ENCODE measurements at regions not wholly inside any gene's neighbourhood (a gene's known extent, or its start where the extent isn't known, plus 50 kb on each side); places are given as distances from the start of the nearest gene placed in this dataset.

DNA sequence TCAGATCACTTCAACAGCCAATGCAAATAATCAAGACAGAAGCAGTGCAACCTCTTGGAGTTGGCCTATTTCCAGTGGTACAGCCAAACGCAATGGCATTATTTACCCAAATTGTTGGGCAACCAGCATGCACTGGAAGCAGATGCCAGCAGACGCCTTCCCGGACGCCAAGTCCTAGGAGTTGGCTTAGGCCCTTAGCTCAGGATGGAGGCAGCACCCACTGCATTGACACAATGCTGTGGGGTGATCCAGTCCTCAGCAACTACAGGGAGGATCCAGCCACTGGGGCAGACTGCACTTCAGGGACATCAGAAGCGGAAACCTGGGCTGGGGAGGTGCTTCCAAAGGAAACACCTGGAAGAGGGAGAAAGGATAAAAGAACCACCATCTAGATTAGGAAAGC, 290.4 kb downstream of the FAM43A start:
- no peaks in the 10 kb centered on the region for H3K9me3 Mint-ChIP-seq
- H3K27me3 Mint-ChIP-seq = peaks cover 3% of the 10 kb centered on the region
- H3K27ac Mint-ChIP-seq = peak overlapping the region; percentile 88 to 91 (median 89)
- peaks cover 17 to 21% (median 18%) of the 10 kb centered on the region in 3 donors for H3K4me1 Mint-ChIP-seq
- no peaks in the 10 kb centered on the region for H3K36me3 Mint-ChIP-seq
- peak overlapping the region in 3 of 4 donors; percentile 46 to 72 (median 59) for H3K4me3 Mint-ChIP-seq

DNA sequence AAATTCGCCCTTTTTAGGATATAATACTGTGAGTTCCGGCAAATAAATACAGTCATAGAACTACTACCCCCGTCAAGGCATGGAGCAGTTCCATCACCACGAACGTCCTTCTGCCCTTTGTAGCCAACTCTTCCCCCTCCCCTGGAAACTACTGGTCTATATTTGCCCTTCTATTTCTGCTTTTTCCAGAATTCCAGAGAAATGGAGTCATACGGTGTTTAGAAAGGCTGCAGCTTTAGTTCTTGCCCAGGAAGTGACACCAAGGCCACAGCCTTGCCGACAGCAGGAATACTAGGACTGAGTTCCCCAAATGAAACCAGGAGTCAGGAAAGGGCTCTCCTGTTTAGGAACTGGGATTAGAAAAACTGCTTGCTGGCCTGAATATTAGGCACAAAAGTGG, 291.2 kb downstream of the FAM43A start:
- Mint-ChIP-seq H3K27me3 (peaks cover 3% of the 10 kb centered on the region), H3K4me3 (no peak overlapping the region)

DNA sequence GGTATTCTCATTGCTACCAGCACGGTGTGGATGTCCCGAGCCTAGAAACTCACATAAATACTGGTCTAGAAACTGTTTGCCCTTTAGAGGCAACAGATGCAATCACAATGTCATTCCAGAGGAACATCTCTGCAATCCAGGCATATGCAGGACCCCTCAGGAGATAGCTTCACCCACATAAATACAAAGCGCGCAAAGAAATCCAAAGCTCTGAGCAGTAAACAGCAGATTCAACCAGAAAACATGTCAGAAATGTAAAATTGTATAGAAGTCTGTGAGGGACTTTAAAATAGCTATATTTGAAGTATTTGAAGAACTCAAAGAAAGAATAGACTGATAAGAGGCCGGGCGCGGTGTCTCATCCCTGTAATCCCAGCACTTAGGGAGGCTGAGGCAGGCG, 291.7 kb downstream of the FAM43A start:
- Mint-ChIP-seq H3K9me3 (peaks cover 0 to 3% (median 1%) of the 10 kb centered on the region in 3 donors), H3K36me3 (peaks cover 1% of the 10 kb centered on the region), H3K4me3 (no peak overlapping the region), H3K4me1 (peaks cover 17 to 21% (median 18%) of the 10 kb centered on the region in 3 donors), H3K27ac (no peak overlapping the region), H3K27me3 (peaks cover 3% of the 10 kb centered on the region)

More for the DNA sequence above, 291.2 kb downstream of the FAM43A start:
- Mint-ChIP-seq H3K36me3 (peaks cover 1% of the 10 kb centered on the region), H3K9me3 (peaks cover 0 to 3% (median 0%) of the 10 kb centered on the region in 3 donors), H3K4me1 (peaks cover 17 to 21% (median 18%) of the 10 kb centered on the region in 3 donors), H3K27ac (no peak overlapping the region)

DNA sequence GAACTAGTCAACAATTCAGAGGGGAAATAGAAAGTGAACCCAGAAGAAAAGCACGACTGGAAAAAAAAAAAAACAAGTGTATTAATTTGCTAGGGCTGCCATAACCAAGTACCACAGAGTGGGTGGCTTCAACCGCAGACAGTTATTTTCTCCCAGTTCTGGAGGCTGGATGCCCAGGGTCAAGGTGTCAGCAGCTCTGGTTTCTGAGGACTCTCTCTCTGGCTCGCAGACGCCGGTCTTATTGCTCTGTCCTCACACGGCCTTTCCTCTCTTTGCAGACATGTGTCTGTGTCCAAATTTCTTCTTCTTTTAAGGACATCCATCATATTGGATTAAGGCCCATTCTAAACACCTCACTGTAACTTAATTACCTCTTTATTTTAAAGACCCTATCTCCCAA, 291.8 kb downstream of the XXYLT1 start:
- H3K27me3 Mint-ChIP-seq = peaks cover 5% of the 10 kb centered on the region
- H3K4me1 Mint-ChIP-seq = peaks cover 16 to 18% (median 17%) of the 10 kb centered on the region in 3 donors
- H3K27ac Mint-ChIP-seq = no peak overlapping the region
- H3K9me3 Mint-ChIP-seq = peaks cover 0 to 4% (median 3%) of the 10 kb centered on the region in 3 donors
- peaks cover 1% of the 10 kb centered on the region for H3K36me3 Mint-ChIP-seq
- H3K4me3 Mint-ChIP-seq = no peak overlapping the region

DNA sequence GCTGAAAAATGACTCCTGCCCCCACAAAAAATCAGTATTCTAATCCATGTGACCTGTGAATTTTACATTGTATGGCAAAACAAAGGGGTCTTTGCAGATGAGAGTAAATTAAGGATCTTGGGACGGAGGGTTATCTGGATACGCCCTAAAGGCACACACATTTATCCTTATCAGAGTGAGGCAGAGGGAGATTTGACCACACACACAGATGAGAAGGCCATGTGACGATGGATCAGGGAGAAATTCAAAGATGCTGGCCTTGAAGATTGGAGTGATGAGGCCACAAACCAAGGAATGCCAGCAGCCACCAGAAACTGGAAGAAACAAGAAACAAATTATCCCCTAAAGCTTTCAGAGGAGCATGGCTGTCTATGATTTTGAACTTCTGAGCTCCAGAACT, 288.5 kb downstream of the XXYLT1 start:
- Mint-ChIP-seq H3K4me3 (no peak overlapping the region), H3K27me3 (peaks cover 21% of the 10 kb centered on the region), H3K4me1 (peaks cover 0 to 3% (median 0%) of the 10 kb centered on the region in 3 donors), H3K9me3 (peaks cover 0 to 4% (median 3%) of the 10 kb centered on the region in 3 donors), H3K27ac (no peak overlapping the region), H3K36me3 (peaks cover 1% of the 10 kb centered on the region)

DNA sequence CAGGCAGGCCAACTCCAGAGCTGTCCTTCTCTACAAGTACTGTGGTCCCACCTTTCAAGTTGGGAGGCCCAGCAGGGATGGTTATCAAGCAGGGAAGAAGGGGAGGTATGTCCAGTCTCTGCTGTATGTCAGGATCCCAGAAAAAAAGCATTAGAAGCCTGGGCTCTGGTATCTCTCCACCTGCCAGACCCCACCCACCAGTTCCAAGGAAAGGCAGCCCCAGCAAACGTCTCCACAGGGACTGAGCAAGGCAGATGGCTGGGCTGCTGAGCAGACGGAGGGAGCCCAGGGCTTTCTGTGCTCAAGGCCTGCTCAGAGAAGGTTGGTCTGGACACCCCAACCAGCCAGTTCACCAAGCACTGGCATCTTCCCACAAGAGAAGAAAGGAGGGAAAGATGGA, 287.8 kb downstream of the XXYLT1 start:
- peaks cover 22% of the 10 kb centered on the region for H3K27me3 Mint-ChIP-seq
- peaks cover 0 to 4% (median 3%) of the 10 kb centered on the region in 3 donors for H3K9me3 Mint-ChIP-seq
- no peak overlapping the region for H3K4me3 Mint-ChIP-seq
- peaks cover 1% of the 10 kb centered on the region for H3K36me3 Mint-ChIP-seq
- peaks cover 0 to 3% (median 0%) of the 10 kb centered on the region in 3 donors for H3K4me1 Mint-ChIP-seq
- H3K27ac Mint-ChIP-seq = no peak overlapping the region

DNA sequence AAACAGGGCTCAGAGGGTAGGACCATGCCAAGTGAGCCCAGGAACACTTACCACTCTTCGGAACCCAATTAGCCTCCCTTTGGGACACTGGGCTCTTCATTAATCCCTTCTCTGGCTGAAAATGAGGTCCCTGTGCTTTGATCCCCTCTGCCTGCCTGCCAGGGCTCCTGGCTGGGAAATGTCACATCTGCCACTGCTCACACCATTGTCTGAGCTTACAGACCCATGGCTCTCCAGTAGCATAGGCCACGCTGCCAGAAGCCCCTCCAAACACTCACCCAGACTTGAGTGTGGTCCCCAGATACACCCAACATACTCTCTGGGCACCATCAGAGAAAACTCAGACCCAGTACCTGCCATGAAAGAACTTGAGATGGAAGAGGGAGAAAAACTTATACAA, 287.3 kb downstream of the XXYLT1 start:
- H3K4me3 Mint-ChIP-seq = no peak overlapping the region
- H3K4me1 Mint-ChIP-seq = peaks cover 0 to 3% (median 0%) of the 10 kb centered on the region in 3 donors
- H3K36me3 Mint-ChIP-seq = peaks cover 1% of the 10 kb centered on the region
- peak overlapping the region in 1 of 3 donors; percentile 5 for H3K27ac Mint-ChIP-seq
- H3K9me3 Mint-ChIP-seq = peaks cover 0 to 4% (median 3%) of the 10 kb centered on the region in 3 donors
- peaks cover 22% of the 10 kb centered on the region for H3K27me3 Mint-ChIP-seq

DNA sequence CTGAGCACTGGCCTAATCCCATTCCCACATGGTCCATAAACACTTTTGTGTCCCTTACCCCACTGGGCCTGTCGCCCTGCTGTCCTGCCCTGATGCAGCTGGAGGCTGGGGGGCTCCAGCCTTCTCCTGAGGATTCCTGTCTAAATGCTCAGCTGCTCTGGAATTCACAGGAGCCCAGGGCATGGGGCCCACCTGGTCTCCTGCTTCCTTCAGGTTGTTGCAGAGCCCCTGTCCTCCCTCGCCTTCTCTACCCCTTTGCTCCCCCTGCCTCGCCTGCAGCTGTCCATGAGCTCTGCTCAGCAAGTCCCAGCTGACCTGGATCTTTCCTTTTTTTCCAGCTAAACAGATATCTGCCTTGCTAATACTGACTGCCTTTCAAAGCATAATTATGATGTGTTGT, 286.9 kb downstream of the XXYLT1 start:
- peaks cover 0 to 3% (median 0%) of the 10 kb centered on the region in 3 donors for H3K4me1 Mint-ChIP-seq
- H3K4me3 Mint-ChIP-seq = no peak overlapping the region
- peaks cover 22% of the 10 kb centered on the region for H3K27me3 Mint-ChIP-seq
- no peak overlapping the region for H3K27ac Mint-ChIP-seq
- peaks cover 0 to 4% (median 3%) of the 10 kb centered on the region in 3 donors for H3K9me3 Mint-ChIP-seq
- H3K36me3 Mint-ChIP-seq = peaks cover 1% of the 10 kb centered on the region

DNA sequence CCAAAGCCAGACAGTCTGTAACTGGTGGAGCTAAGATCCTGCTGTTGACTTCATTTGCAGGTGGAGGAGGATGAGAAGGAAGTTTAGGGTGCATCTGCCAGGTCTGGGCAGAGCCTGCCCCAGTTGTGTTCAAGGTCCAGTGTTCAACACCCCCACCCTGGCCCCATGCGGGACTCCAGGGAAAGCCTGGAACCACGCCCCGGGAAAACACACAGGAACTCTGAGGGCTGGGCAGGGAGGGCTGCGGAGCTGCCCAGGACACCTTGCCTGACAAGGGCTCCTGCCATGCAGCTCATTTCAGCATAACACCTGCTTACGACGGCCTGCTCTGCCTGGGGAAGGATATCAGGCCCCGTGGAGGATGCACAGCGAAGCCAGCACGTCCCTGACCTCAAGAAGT, 286.3 kb downstream of the XXYLT1 start:
- Mint-ChIP-seq H3K4me1 (no peaks in the 10 kb centered on the region), H3K27me3 (peaks cover 22% of the 10 kb centered on the region), H3K9me3 (peaks cover 0 to 4% (median 3%) of the 10 kb centered on the region in 3 donors), H3K36me3 (peaks cover 1% of the 10 kb centered on the region), H3K4me3 (no peak overlapping the region), H3K27ac (no peak overlapping the region)

DNA sequence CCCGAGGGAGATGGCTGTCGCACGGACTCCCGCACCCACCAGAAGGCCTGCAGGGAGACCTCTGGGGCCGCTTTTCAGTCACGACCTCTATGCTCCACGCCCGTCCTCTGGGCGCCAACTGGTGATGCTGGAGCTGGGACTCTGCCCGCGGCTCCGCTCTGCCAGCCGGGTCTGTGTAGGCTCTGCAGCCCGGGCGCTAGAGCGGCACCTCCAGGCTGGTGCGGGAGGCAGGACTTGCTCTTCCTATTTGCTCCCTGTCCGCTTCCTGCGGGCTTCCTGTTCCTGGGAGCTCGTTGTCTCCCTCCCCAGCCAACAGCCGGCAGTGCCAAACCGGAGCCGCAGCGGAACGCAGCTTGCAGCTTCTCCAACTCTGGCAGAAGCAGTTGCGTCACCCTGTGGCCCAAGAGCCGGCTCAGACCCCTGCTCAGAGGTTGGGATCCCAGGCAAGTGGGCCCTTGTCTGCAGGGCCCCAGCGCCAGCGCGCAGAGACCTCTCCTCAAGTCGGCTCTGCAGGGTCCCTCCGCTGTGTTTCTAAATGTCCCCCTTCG, 285.9 kb downstream of the XXYLT1 start:
- no peak overlapping the region for H3K4me3 Mint-ChIP-seq

DNA sequence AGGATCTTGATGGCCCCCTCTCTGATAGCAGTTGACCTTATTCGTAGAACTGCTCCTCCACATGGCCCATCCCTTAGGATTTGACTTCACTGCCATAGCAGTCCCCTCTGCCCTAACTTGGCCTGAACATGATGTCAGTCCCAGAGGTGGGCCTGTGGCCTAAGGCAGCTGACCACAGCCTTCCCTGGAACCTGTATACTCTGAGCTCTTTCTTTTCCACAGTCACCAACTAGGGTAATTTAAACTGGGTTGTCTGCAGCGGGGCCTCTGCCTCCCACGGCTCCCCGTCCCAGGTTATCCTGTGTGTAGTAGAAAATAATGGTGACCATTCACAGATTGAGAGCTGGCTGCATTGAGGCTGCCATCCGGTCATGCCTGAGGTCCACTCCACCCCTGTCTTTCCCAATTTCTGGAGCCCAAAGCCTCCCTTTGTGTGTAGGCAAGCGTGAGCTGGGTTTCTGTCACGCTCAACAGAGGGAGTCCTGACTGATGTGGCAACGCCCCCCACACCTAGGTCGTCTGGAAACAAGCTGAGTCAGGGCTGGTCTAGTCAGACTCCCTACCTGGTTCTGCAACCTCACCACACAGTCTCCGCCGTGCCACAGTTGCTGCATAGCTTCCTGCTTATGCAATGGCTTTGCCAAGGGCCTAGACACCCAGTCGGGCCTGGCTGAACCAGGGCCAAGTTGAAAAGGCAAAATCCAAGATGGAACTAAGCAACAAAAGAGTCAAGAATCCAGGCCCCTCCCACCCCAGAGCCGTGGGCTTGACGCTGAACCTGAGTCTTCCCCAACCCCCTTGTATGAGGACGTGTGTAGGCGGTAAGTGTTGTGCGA, 284.5 kb downstream of the XXYLT1 start:
- Mint-ChIP-seq H3K9me3 (peaks cover 0 to 4% (median 3%) of the 10 kb centered on the region in 3 donors), H3K4me1 (no peaks in the 10 kb centered on the region), H3K27ac (peak overlapping the region in 1 of 3 donors; percentile 67), H3K36me3 (peaks cover 1% of the 10 kb centered on the region), H3K27me3 (peaks cover 22% of the 10 kb centered on the region), H3K4me3 (no peak overlapping the region)

More for the DNA sequence above, 285.9 kb downstream of the XXYLT1 start:
- Mint-ChIP-seq H3K27ac (no peak overlapping the region), H3K4me1 (no peaks in the 10 kb centered on the region), H3K9me3 (peaks cover 0 to 4% (median 3%) of the 10 kb centered on the region in 3 donors), H3K27me3 (peaks cover 22% of the 10 kb centered on the region), H3K36me3 (peaks cover 1% of the 10 kb centered on the region)

DNA sequence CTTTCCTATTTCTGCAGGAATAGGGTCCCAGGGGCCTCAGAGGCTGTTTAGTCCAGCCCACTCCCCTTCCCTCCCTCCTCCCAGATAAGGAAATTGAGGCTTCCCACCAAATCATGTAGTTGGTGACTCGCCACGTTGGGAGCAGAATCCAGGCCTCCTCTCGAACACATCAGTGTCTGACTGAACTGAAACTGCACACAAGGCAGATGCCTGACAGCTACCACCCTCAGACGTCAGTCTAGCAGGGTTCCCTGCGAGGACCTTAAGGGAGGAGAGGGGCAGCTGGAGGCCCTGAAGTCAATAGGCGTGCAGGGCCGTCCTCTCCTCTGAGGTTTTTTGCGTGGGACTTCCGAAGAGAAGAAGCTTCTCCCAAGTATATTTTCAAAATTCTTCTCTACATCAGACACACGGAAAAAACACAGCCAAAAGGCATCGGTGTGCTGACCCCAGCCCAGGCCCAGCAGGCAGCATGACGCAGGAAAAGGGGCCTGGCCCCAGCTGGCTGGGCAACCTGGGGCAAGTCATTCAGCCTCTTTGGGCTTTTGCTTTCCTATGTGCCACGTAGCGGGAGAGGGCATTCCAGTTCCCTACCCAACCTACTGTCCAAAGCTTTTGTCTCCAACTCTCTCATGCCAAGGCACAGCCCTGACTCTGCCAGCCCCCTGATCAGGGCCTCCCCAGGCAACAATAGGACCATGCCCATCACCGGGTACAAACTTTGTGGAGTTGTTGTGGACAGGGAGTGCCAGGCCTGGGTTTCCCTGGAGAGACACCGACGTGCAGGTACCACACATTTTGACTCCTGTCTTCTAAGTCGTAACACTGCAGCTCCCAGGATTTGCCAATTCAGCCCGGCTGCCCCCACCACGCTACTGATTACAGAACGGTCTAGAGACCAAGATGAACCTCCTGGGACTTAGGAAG, 283.1 kb downstream of the XXYLT1 start:
- no peak overlapping the region for H3K4me3 Mint-ChIP-seq

DNA sequence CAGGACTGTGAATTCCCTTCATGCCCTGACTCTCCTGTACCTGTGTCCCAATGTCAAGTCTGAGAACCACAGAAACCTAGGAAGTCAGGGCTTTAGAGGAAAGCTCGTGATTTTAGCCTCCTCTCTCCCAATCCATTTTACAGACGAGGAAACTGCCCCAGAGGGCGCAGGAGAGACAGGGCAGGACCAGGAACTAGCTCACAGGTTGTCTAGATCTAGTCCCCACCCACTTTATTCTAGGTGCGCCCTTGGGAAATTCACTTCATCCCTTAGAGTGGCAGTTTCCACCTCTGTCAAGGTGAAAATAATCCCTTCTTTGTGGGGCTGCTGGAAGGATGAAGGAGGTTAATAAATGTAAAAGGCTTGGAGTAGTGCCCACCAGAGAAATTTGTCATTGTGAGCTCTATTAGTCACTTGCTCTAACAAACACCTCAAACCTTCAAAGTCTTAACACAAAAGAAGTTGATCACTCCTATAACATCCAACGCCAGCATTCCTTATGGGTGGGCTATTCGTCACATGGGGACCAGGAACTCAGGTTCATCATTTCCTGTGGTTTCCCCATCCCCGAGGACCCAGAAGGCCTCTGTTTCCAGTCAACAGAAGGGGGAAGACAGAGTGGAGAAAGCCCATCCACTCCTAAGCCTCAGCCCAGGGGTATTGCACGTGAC, 282.3 kb downstream of the XXYLT1 start:
- no peak overlapping the region for H3K27ac Mint-ChIP-seq
- H3K4me1 Mint-ChIP-seq = no peaks in the 10 kb centered on the region
- H3K36me3 Mint-ChIP-seq = peaks cover 2% of the 10 kb centered on the region
- peaks cover 23% of the 10 kb centered on the region for H3K27me3 Mint-ChIP-seq
- H3K9me3 Mint-ChIP-seq = no peaks in the 10 kb centered on the region
- H3K4me3 Mint-ChIP-seq = no peak overlapping the region

More for the DNA sequence above, 283.1 kb downstream of the XXYLT1 start:
- Mint-ChIP-seq H3K27me3 (peaks cover 22% of the 10 kb centered on the region), H3K9me3 (no peaks in the 10 kb centered on the region), H3K4me1 (no peaks in the 10 kb centered on the region), H3K36me3 (no peaks in the 10 kb centered on the region), H3K27ac (no peak overlapping the region)

DNA sequence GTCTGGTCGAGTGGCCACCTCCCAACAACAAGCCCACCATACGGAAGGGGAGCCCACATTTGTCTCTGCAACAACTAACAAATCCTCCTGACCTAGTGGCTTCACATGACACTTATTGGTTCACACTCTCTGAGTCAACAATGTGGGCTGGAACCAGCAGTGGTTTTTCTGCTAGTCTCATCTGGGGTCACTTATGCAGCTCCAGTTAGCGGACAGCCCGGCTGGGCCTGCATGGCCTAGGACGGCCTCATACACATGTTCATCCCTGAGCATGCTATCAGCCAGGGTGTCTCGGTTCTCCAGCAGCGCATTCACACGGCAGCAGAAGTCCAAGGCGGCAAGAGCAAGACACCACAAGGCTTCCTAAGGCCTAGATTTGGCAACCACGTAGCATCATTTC, 281.7 kb downstream of the XXYLT1 start:
- Mint-ChIP-seq H3K4me1 (no peaks in the 10 kb centered on the region), H3K36me3 (peaks cover 2% of the 10 kb centered on the region), H3K27ac (no peak overlapping the region), H3K27me3 (peaks cover 22% of the 10 kb centered on the region), H3K9me3 (no peaks in the 10 kb centered on the region), H3K4me3 (no peak overlapping the region)

All from IgD-negative memory B cell (primary cell).